ENCODE measurements at regions not wholly inside any gene's neighbourhood (a gene's known extent, or its start where the extent isn't known, plus 50 kb on each side); places are given as distances from the start of the nearest gene placed in this dataset.
"Not testable (repeated sequence)": the region's sequence is repeated elsewhere in the genome, so short reads cannot be mapped to it uniquely, and the experiment has no call there.

- no peak for DNase-seq (ENCODE audit: low read depth in 2 of 2)
Measured at GRCh38 chr3:171981271-171981605, 58.1 kb upstream of the FNDC3B start.

GRCh38 chr3:171982828-171983227, 56.5 kb upstream of the FNDC3B start:
- DNase-seq (ENCODE audit: low read depth in 2 of 2) = no peak

- not testable (repeated sequence) for DNase-seq (ENCODE audit: low read depth in 2 of 2)
Measured at GRCh38 chr3:171983685-171984084, 55.7 kb upstream of the FNDC3B start.

GRCh38 chr3:171984883-171985282, 54.5 kb upstream of the FNDC3B start:
- no peak for DNase-seq (ENCODE audit: low read depth in 2 of 2)

GRCh38 chr3:171986176-171986575, 53.2 kb upstream of the FNDC3B start:
- DNase-seq (ENCODE audit: low read depth in 2 of 2) = no peak

GRCh38 chr3:171986757-171987518, 52.4 kb upstream of the FNDC3B start:
- DNase-seq (ENCODE audit: low read depth in 2 of 2) = no peak
